ENCODE measurements at regions not wholly inside any gene's neighbourhood (a gene's known extent, or its start where the extent isn't known, plus 50 kb on each side); places are given as distances from the start of the nearest gene placed in this dataset.

GRCh38 chr3:94869059-94869547 lies 806.2 kb downstream of the NSUN3 start:
- no peak for DNase-seq (ENCODE audit: low read depth)

- DNase-seq (ENCODE audit: low read depth) = no peak
These were observed 810.9 kb downstream of the NSUN3 start for GRCh38 chr3:94873751-94874150.

GRCh38 chr3:94875149-94875548 lies 812.3 kb downstream of the NSUN3 start:
- no peak for DNase-seq (ENCODE audit: low read depth)

GRCh38 chr3:94887065-94887464 lies 824.2 kb downstream of the NSUN3 start:
- DNase-seq (ENCODE audit: low read depth) = no peak

- no peak for DNase-seq (ENCODE audit: low read depth)
These were observed 834.1 kb downstream of the NSUN3 start for GRCh38 chr3:94896994-94897393.

- DNase-seq (ENCODE audit: low read depth) = no peak
These were observed 841.4 kb downstream of the NSUN3 start for GRCh38 chr3:94904156-94904674.

GRCh38 chr3:94909726-94910125 lies 846.9 kb downstream of the NSUN3 start:
- no peak for DNase-seq (ENCODE audit: low read depth)

- no peak for DNase-seq (ENCODE audit: low read depth)
These were observed 849.8 kb downstream of the NSUN3 start for GRCh38 chr3:94912656-94913055.

- no peak for DNase-seq (ENCODE audit: low read depth)
These were observed 864.3 kb downstream of the NSUN3 start for GRCh38 chr3:94927175-94927574.

- no peak for DNase-seq (ENCODE audit: low read depth)
These were observed 866.1 kb downstream of the NSUN3 start for GRCh38 chr3:94928921-94929320.

GRCh38 chr3:94935738-94936580 lies 873.1 kb downstream of the NSUN3 start:
- no peak for DNase-seq (ENCODE audit: low read depth)

- DNase-seq (ENCODE audit: low read depth) = no peak
These were observed 875.1 kb downstream of the NSUN3 start for GRCh38 chr3:94937980-94938379.

- DNase-seq (ENCODE audit: low read depth) = no peak
These were observed 883.8 kb downstream of the NSUN3 start for GRCh38 chr3:94946683-94947082.

GRCh38 chr3:94961423-94962100 lies 898.7 kb downstream of the NSUN3 start:
- DNase-seq (ENCODE audit: low read depth) = no peak

- DNase-seq (ENCODE audit: low read depth) = no peak
These were observed 903.1 kb downstream of the NSUN3 start for GRCh38 chr3:94965867-94966475.

GRCh38 chr3:94967196-94967595 lies 904.3 kb downstream of the NSUN3 start:
- DNase-seq (ENCODE audit: low read depth) = no peak

GRCh38 chr3:94968519-94968918 lies 905.7 kb downstream of the NSUN3 start:
- DNase-seq (ENCODE audit: low read depth) = no peak

GRCh38 chr3:94972066-94972465 lies 909.2 kb downstream of the NSUN3 start:
- DNase-seq (ENCODE audit: low read depth) = no peak

- no peak for DNase-seq (ENCODE audit: low read depth)
These were observed 915.2 kb downstream of the NSUN3 start for GRCh38 chr3:94978084-94978483.

- no peak for DNase-seq (ENCODE audit: low read depth)
These were observed 922.9 kb downstream of the NSUN3 start for GRCh38 chr3:94985778-94986177.

GRCh38 chr3:94990952-94991705 lies 928.3 kb downstream of the NSUN3 start:
- DNase-seq (ENCODE audit: low read depth) = no peak

GRCh38 chr3:94996743-94997142 lies 933.9 kb downstream of the NSUN3 start:
- no peak for DNase-seq (ENCODE audit: low read depth)

Data from stimulated activated CD8-positive, alpha-beta memory T cell treated with anti-CD3 and anti-CD28 coated beads, Interleukin-7, amount 100 ng/mL, for 24 hours (primary cell).